ENCODE measurements at regions not wholly inside any gene's neighbourhood (a gene's known extent, or its start where the extent isn't known, plus 50 kb on each side); places are given as distances from the start of the nearest gene placed in this dataset.

DNA sequence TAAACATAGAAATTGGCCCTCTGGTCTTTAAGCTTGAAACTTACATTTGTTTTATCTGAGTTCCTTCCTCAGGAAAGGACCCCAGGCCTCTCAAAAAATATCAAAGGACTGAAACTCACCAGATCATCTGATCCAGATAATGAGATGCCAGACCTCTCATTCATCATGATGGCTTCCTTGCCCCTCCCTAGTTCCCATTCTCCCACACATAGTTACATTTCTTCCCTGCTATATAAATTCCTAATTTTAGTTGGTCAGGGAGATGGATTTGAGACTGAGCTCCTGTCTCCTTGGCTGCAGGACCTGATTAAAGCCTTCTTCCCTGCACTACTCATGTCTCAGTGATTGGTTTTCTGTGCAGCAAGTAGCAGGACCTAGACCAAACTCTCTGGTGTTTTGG is 119.4 kb upstream of the SPIN1 start:
- TF ChIP-seq CTCF (IDR thresholded peaks at IDR 0.05; ENCODE audit: borderline replicate concordance, extremely low read depth, low read length, poor library complexity, severe bottlenecking) (no peak), EZH2 (IDR thresholded peaks at IDR 0.05; ENCODE audit: borderline replicate concordance, low read depth, low read length, severe bottlenecking) (no peak)

Measured in DND-41 (cell line).